ENCODE measurements at regions not wholly inside any gene's neighbourhood (a gene's known extent, or its start where the extent isn't known, plus 50 kb on each side); places are given as distances from the start of the nearest gene placed in this dataset.

DNA sequence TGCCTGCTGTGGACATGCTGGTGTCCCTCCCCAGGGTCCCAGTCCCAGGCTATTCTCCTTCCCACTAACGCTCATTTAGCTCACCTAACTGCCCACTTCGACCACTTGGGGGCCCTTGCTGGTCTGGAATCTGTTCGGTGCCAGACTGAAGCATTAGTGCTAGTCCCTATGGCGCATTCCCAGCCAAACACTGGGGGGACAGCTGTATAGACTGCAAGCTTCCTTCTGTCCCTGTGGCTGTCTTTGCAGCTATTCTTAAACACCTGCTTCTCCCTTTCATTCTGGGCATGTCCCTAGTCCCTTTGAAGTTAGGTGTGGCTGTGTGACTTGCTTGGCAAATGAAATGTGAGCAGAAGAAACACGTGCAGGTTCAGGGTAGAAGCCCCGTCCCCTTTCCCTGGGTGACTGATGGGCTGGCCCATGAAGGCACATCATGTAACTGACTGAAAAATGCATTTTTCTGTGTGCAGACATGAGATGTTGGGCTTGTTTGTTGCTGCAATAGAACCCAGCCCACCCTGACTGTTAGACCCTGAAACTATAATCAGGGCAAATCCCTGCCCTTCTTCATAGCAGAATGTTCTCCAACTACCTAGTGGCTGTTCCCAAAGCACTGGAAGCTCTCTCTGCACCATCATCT lies 134.4 kb downstream of the BARX1 start:
- peak; percentile 13; the same call in 1 of the 2 replicates for TF ChIP-seq CTCF (IDR thresholded peaks at IDR 0.05; ENCODE audit: low read depth, low read length)
- no peaks in the 10 kb centered on the region for H3K36me3 ChIP-seq
- no peak overlapping the region for H3K4me3 ChIP-seq (ENCODE audit: low read depth, low read length)
- no peaks in the 10 kb centered on the region for H3K9me3 ChIP-seq
- no peak for DNase-seq
- H3K27me3 ChIP-seq, result no peaks in the 10 kb centered on the region
- H3K4me1 ChIP-seq, result no peaks in the 10 kb centered on the region

GRCh38 chr9:93819905-93820304 lies 135.2 kb downstream of the BARX1 start:
- Histone ChIP-seq H3K27me3 (no peaks in the 10 kb centered on the region), H3K9me3 (no peaks in the 10 kb centered on the region), H3K4me1 (no peaks in the 10 kb centered on the region), H3K36me3 (no peaks in the 10 kb centered on the region), H3K4me3 (ENCODE audit: low read depth, low read length) (no peak overlapping the region)
- no peak for TF ChIP-seq CTCF (IDR thresholded peaks at IDR 0.05; ENCODE audit: low read depth, low read length)
- DNase-seq, result no peak

DNA sequence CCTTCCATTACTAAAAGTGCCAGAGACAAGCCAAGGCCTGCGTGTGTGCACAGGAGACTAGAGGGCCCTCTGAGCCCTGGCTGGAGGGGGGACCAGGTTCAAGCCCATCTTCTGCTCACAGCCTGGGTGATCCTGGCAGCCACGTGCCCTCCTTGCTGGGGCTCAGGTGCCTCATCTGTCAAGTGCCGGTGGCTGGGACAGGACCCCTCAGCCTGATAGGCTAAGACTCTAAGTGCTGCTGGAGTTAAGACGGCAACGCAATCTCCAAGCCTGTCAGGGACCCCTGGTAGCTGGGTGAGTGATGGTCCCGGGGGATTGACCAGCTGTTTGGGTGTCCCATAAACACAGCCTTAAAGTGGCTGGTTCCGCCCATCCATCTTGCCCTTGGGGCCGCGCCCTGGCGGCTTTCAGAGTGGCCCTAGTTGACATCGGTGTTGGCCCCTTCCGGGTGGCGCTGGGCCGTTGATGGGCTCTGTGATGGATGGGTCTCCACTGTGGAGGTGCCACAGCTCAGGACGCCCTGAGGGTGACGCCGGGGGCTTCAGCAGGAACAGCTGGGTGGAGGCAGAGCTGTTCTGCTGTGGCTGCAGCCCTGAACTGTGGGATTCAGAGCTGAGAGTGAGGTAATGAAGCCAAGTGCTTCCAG lies 136.2 kb downstream of the BARX1 start:
- H3K4me1 ChIP-seq, result no peaks in the 10 kb centered on the region
- no peaks in the 10 kb centered on the region for H3K27me3 ChIP-seq
- H3K9me3 ChIP-seq, result no peaks in the 10 kb centered on the region
- no peak for TF ChIP-seq CTCF (IDR thresholded peaks at IDR 0.05; ENCODE audit: low read depth, low read length)
- no peak overlapping the region for H3K4me3 ChIP-seq (ENCODE audit: low read depth, low read length)
- DNase-seq, result no peak
- no peaks in the 10 kb centered on the region for H3K36me3 ChIP-seq

GRCh38 chr9:93818237-93818636 lies 136.9 kb downstream of the BARX1 start:
- TF ChIP-seq CTCF (IDR thresholded peaks at IDR 0.05; ENCODE audit: low read depth, low read length), result no peak
- no peaks in the 10 kb centered on the region for H3K4me1 ChIP-seq
- no peak for DNase-seq
- no peaks in the 10 kb centered on the region for H3K36me3 ChIP-seq
- H3K9me3 ChIP-seq, result no peaks in the 10 kb centered on the region
- H3K27me3 ChIP-seq, result no peaks in the 10 kb centered on the region
- H3K4me3 ChIP-seq (ENCODE audit: low read depth, low read length), result no peak overlapping the region

DNA sequence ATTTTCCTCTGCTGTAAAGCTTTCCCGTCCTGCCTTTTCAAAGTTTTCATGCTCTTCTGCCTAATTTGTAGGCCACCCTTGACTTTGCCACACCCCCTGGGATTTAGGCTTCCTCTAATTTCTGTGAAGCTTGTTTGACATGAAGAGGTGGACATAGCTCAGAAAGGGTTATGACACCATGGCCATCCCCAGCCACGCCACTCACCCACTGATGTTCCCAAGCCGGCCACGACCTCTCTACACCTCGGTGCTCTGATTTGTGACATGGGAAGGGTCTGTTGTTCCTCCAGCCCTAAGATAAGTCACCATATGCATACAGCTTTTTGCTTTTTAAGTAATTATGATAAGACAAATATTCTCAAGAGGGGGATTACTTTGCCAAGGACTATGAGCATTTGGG lies 139.5 kb downstream of the BARX1 start:
- no peaks in the 10 kb centered on the region for H3K27me3 ChIP-seq
- TF ChIP-seq CTCF (IDR thresholded peaks at IDR 0.05; ENCODE audit: low read depth, low read length), result no peak
- no peak for DNase-seq
- H3K9me3 ChIP-seq, result no peaks in the 10 kb centered on the region
- no peaks in the 10 kb centered on the region for H3K4me1 ChIP-seq
- H3K4me3 ChIP-seq (ENCODE audit: low read depth, low read length), result no peak overlapping the region
- H3K36me3 ChIP-seq, result no peaks in the 10 kb centered on the region

- Histone ChIP-seq H3K27me3 (no peaks in the 10 kb centered on the region), H3K4me1 (no peaks in the 10 kb centered on the region), H3K4me3 (ENCODE audit: low read depth, low read length) (no peak overlapping the region), H3K9me3 (no peaks in the 10 kb centered on the region), H3K36me3 (no peaks in the 10 kb centered on the region)
- no peak for DNase-seq
- no peak for TF ChIP-seq CTCF (IDR thresholded peaks at IDR 0.05; ENCODE audit: low read depth, low read length)
Measured at GRCh38 chr9:93815135-93815534, 140.0 kb downstream of the BARX1 start.

All from BE2C (cell line).